HepG2 (cell line): ENCODE measurements at regions not wholly inside any gene's neighbourhood (a gene's known extent, or its start where the extent isn't known, plus 50 kb on each side); places are given as distances from the start of the nearest gene placed in this dataset.

Experiments
- ATAC-seq: fragments of 200-7000 bp; cut with Tn5 transposase; 3 replicates; pipeline ENCODE4 v1.9.1; 2020; ENCODE audit warnings: mild to moderate bottlenecking, moderate library complexity
- BruUV-seq: library from RNA; stranded (reverse); fragments of 400-500 nt; replicated peaks from 2 replicates; lab custom pipeline; 2021; lab: Mats Ljungman, UMichigan
- CTCF ChIA-PET: fragments of 300-600 bp; formaldehyde crosslinking; extraction: SDS; loops from one replicate; lab custom pipeline; 2021; ENCODE audit warnings: low total read pairs, inconsistent platforms, low intra/inter-chr PET ratio; lab: Yijun Ruan, JAX
- POLR2A ChIA-PET: fragments of 350-600 bp; sonication (Branson Sonifier 250); formaldehyde crosslinking; loops from one replicate; lab custom pipeline; 2020; ENCODE audit warnings: antibody characterized with exemption, inconsistent platforms; lab: Yijun Ruan, JAX
- DNase-seq: peaks from one replicate; pipeline ENCODE4 v3.0.0-alpha.2; 2015; ENCODE audit warnings: low spot score
- FAIRE-seq: peaks from 3 replicates; lab custom pipeline; 2011; peaks lifted over from hg19 to GRCh38; lab: Jason Lieb, UNC
- H2AFZ ChIP-seq: one replicate; pipeline ENCODE4 v1.6.1; 2011; ENCODE audit warnings: low read length, inconsistent platforms
- H3K27ac ChIP-seq: fragments of 300-600 bp; 3 replicates; pipeline ENCODE4 v1.8.0; 2011; ENCODE audit warnings: mixed run types, mild to moderate bottlenecking, mixed read lengths, low read length, inconsistent platforms; ENCODE audit not compliant: insufficient read depth; ENCODE audit errors: extremely low read length
- H3K27me3 ChIP-seq, 2 experiments: fragments of 200-600 bp in 1 of 2; 2 replicates in 1 of 2; 3 replicates in 1 of 2; pipeline versions ENCODE4 v1.6.0 to v1.8.0; 2011; ENCODE audit warnings: low read length in 2 of 2, mild to moderate bottlenecking in 2 of 2, moderate library complexity in 2 of 2, inconsistent platforms in 1 of 2; ENCODE audit not compliant: insufficient read depth in 2 of 2, control insufficient read depth in 1 of 2
- H3K36me3 ChIP-seq, 2 experiments: fragments of 200-600 bp in 1 of 2; replicated peaks in 1 of 2; 2 replicates in 1 of 2; 3 replicates in 1 of 2; pipeline versions ENCODE4 v1.5.1 to v1.8.0; 2011; ENCODE audit warnings: low read length in 2 of 2, inconsistent platforms in 1 of 2; ENCODE audit not compliant: insufficient read depth in 2 of 2, control insufficient read depth in 1 of 2
- H3K4me1 ChIP-seq: 2 replicates; pipeline ENCODE4 v1.5.1; 2012; ENCODE audit warnings: low read length, inconsistent platforms; ENCODE audit not compliant: insufficient read depth
- H3K4me2 ChIP-seq: 2 replicates; pipeline ENCODE4 v1.6.0; 2011; ENCODE audit warnings: low read depth, low read length, inconsistent platforms
- H3K4me3 ChIP-seq, 3 experiments: fragments of 200-600 bp in 1 of 3; sonication (generic), shearing (Covaris generic) in 1 of 3; replicated peaks in 1 of 3; 2 replicates each; pipeline ENCODE4 v1.5.1; 2011 to 2016; ENCODE audit warnings: low read length in 3 of 3, inconsistent platforms in 2 of 3, low read depth in 2 of 3, mild to moderate bottlenecking in 2 of 3, control low read depth in 1 of 3, mixed read lengths in 1 of 3; ENCODE audit not compliant: insufficient read depth in 1 of 3
- H3K79me2 ChIP-seq: one replicate; pipeline ENCODE4 v1.6.1; 2011; ENCODE audit warnings: low read length, inconsistent platforms; ENCODE audit not compliant: insufficient read depth
- H3K9ac ChIP-seq: 2 replicates; pipeline ENCODE4 v1.6.0; 2011; ENCODE audit warnings: mild to moderate bottlenecking, low read depth, low read length, inconsistent platforms; ENCODE audit not compliant: insufficient read depth
- H3K9me3 ChIP-seq: 2 replicates; pipeline ENCODE4 v1.5.1; 2012; ENCODE audit warnings: mild to moderate bottlenecking, low read length
- H4K20me1 ChIP-seq: 2 replicates; pipeline ENCODE4 v1.6.0; 2011; ENCODE audit warnings: inconsistent platforms, mild to moderate bottlenecking, low read length, moderate library complexity; ENCODE audit not compliant: insufficient read depth
- CC2D1A ChIP-seq: sonication (generic); formaldehyde crosslinking; IDR thresholded peaks from 2 replicates; pipeline ENCODE4 v1.8.1; 2023; ENCODE audit warnings: mild to moderate bottlenecking, missing genetic modification reagents
- GZF1 ChIP-seq: sonication (generic); formaldehyde crosslinking; IDR thresholded peaks from 2 replicates; pipeline ENCODE4 v1.5.1; 2020; ENCODE audit warnings: mild to moderate bottlenecking, missing genetic modification reagents
- MLLT10 ChIP-seq: sonication (generic); formaldehyde crosslinking; IDR thresholded peaks from 2 replicates; pipeline ENCODE4 v1.4.0; 2020; ENCODE audit warnings: missing genetic modification reagents
- NFKBIZ ChIP-seq: IDR thresholded peaks from 2 replicates; pipeline ENCODE4 v1.6.1; 2018; ENCODE audit warnings: missing genetic modification reagents, missing compliant biosample characterization
- PHF21A ChIP-seq: sonication (generic); formaldehyde crosslinking; IDR thresholded peaks from 2 replicates; pipeline ENCODE4 v1.5.0; 2020; ENCODE audit warnings: mild to moderate bottlenecking, missing genetic modification reagents
- SIN3A ChIP-seq: IDR thresholded peaks from 2 replicates; pipeline ENCODE4 v1.6.1; 2011; ENCODE audit warnings: low read depth, mild to moderate bottlenecking, control low read depth, low read length, borderline replicate concordance
- TCF12 ChIP-seq, 2 experiments: fragments of 450-650 bp in 1 of 2; sonication (generic) in 1 of 2; formaldehyde crosslinking in 1 of 2; IDR thresholded peaks; 2 replicates each; pipeline versions ENCODE4 v1.6.1 to v1.8.0; 2017 to 2022; ENCODE audit warnings: antibody characterized with exemption in 1 of 2, mild to moderate bottlenecking in 1 of 2, missing genetic modification reagents in 1 of 2, moderate library complexity in 1 of 2
- ZFX ChIP-seq: sonication (generic); formaldehyde crosslinking; IDR thresholded peaks from 2 replicates; pipeline ENCODE4 v1.4.0; 2020; ENCODE audit warnings: mild to moderate bottlenecking, low read depth, missing genetic modification reagents, moderate library complexity
- ZNF484 ChIP-seq: sonication (generic); formaldehyde crosslinking; IDR thresholded peaks from 2 replicates; pipeline ENCODE4 v1.5.1; 2020; ENCODE audit warnings: mild to moderate bottlenecking, low read depth, missing genetic modification reagents, borderline replicate concordance
- ZNF562 ChIP-seq: sonication (generic); formaldehyde crosslinking; IDR thresholded peaks from 2 replicates; pipeline ENCODE4 v1.8.0; 2022; ENCODE audit warnings: missing genetic modification reagents, borderline replicate concordance
- ZNF564 ChIP-seq: sonication (generic); formaldehyde crosslinking; IDR thresholded peaks from 2 replicates; pipeline ENCODE4 v1.8.1; 2023; ENCODE audit warnings: mild to moderate bottlenecking, missing genetic modification reagents
- ZNF598 ChIP-seq: sonication (generic); formaldehyde crosslinking; IDR thresholded peaks from 2 replicates; pipeline ENCODE4 v1.5.1; 2020; ENCODE audit warnings: mild to moderate bottlenecking, missing genetic modification reagents, borderline replicate concordance
- ZNF605 ChIP-seq: sonication (generic); formaldehyde crosslinking; IDR thresholded peaks from 2 replicates; pipeline ENCODE4 v1.8.0; 2022; ENCODE audit warnings: mild to moderate bottlenecking, missing genetic modification reagents
- ZNF672 ChIP-seq: sonication (generic); formaldehyde crosslinking; IDR thresholded peaks from 2 replicates; pipeline ENCODE4 v1.8.1; 2022; ENCODE audit warnings: missing genetic modification reagents
- in situ Hi-C: cut with HindIII; loops from 2 replicates; pipeline ENCODE4 v1.10.0; 2017; ENCODE audit warnings: low pct_unique_long_range_greater_than_20kb; ENCODE audit not compliant: extremely low pct_ligation_motif_present
- intact Hi-C: fragments of 100-400 bp; cut with micrococcal nuclease; formaldehyde crosslinking; loops from one replicate; pipeline ENCODE4 v1.10.0; 2022; ENCODE audit not compliant: unreplicated experiment
- TF ChIP-seq, protein P1 (sequence below): sonication (generic); formaldehyde crosslinking; IDR thresholded peaks from 2 replicates; pipeline ENCODE4 v1.4.0; 2020; ENCODE audit warnings: mild to moderate bottlenecking, missing genetic modification reagents
- TF ChIP-seq, protein P2 (sequence below): sonication (generic); formaldehyde crosslinking; IDR thresholded peaks from 2 replicates; pipeline ENCODE4 v1.4.0; 2020; ENCODE audit warnings: mild to moderate bottlenecking, missing genetic modification reagents
- TF ChIP-seq, protein P3 (sequence below): sonication (generic); formaldehyde crosslinking; IDR thresholded peaks from 2 replicates; pipeline ENCODE4 v1.5.0; 2020; ENCODE audit warnings: missing genetic modification reagents
- TF ChIP-seq, protein P4 (sequence below): sonication (generic); formaldehyde crosslinking; IDR thresholded peaks from 2 replicates; pipeline ENCODE4 v1.4.0; 2020; ENCODE audit warnings: missing genetic modification reagents

DNA sequence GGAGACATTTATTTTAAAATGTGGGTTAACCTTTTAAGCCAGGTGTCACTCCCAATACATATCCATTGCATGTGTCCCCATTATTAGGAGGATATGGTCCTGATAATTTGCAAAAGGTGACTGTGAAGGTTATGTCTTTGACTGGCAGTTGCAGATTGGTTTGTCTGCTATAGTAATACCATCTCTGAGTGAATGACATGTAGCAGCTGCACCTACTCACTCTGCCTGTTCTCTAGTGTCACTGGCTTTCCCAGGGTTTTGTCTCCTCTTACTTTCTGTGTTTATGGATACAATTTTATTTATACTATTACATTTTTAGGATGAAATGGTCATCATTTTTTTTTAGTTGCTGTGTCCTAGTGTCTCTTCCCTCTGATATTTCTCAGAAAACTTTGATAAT, 393.2 kb downstream of the C3orf38 start:
- H3K27me3 ChIP-seq, result no peaks in the 10 kb centered on the region
- H3K27ac ChIP-seq, result no peak overlapping the region
- H3K4me1 ChIP-seq, result no peaks in the 10 kb centered on the region
- H3K4me2 ChIP-seq, result no peak overlapping the region
- no peak overlapping the region for H3K4me3 ChIP-seq
- DNase-seq, result no peak
- no peak overlapping the region for H2AFZ ChIP-seq
- no TSS peak for BruUV-seq
- no peaks in the 10 kb centered on the region for H3K79me2 ChIP-seq
- in situ Hi-C loops (no loop called here), intact Hi-C loops (no loop called here)
- ChIA-PET POLR2A (no interaction called here), CTCF (no interaction called here)
- FAIRE-seq, result no peak
- no peak for ATAC-seq
- peaks cover 4% of the 10 kb centered on the region for H3K9me3 ChIP-seq
- no peak overlapping the region for H3K9ac ChIP-seq
- no peaks in the 10 kb centered on the region for H3K36me3 ChIP-seq
- no peaks in the 10 kb centered on the region for H4K20me1 ChIP-seq
- TF ChIP-seq ZNF564 (CRISPR knock-in tag) (no peak), ZNF598 (CRISPR knock-in tag) (no peak), ZNF484 (CRISPR knock-in tag) (no peak), ZFX (CRISPR knock-in tag) (no peak), PHF21A (CRISPR knock-in tag) (no peak), ZNF672 (CRISPR knock-in tag) (no peak), NFKBIZ (CRISPR knock-in tag) (no peak), ZNF605 (no peak), ZNF562 (CRISPR knock-in tag) (no peak), GZF1 (no peak), MLLT10 (CRISPR knock-in tag) (no peak), SIN3A (no peak), CC2D1A (CRISPR knock-in tag) (no peak), TCF12 (IDR thresholded peaks at IDR 0.05) (no peak), TCF12 (CRISPR knock-in tag; IDR thresholded peaks at IDR 0.05) (no peak)
- TF ChIP-seq, protein P1, sequence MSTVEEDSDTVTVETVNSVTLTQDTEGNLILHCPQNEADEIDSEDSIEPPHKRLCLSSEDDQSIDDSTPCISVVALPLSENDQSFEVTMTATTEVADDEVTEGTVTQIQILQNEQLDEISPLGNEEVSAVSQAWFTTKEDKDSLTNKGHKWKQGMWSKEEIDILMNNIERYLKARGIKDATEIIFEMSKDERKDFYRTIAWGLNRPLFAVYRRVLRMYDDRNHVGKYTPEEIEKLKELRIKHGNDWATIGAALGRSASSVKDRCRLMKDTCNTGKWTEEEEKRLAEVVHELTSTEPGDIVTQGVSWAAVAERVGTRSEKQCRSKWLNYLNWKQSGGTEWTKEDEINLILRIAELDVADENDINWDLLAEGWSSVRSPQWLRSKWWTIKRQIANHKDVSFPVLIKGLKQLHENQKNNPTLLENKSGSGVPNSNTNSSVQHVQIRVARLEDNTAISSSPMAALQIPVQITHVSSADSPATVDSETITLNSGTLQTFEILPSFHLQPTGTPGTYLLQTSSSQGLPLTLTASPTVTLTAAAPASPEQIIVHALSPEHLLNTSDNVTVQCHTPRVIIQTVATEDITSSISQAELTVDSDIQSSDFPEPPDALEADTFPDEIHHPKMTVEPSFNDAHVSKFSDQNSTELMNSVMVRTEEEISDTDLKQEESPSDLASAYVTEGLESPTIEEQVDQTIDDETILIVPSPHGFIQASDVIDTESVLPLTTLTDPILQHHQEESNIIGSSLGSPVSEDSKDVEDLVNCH, result no peak
- TF ChIP-seq, protein P2, sequence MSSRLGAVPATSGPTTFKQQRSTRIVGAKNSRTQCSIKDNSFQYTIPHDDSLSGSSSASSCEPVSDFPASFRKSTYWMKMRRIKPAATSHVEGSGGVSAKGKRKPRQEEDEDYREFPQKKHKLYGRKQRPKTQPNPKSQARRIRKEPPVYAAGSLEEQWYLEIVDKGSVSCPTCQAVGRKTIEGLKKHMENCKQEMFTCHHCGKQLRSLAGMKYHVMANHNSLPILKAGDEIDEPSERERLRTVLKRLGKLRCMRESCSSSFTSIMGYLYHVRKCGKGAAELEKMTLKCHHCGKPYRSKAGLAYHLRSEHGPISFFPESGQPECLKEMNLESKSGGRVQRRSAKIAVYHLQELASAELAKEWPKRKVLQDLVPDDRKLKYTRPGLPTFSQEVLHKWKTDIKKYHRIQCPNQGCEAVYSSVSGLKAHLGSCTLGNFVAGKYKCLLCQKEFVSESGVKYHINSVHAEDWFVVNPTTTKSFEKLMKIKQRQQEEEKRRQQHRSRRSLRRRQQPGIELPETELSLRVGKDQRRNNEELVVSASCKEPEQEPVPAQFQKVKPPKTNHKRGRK (CRISPR knock-in tag), result no peak
- TF ChIP-seq, protein P3, sequence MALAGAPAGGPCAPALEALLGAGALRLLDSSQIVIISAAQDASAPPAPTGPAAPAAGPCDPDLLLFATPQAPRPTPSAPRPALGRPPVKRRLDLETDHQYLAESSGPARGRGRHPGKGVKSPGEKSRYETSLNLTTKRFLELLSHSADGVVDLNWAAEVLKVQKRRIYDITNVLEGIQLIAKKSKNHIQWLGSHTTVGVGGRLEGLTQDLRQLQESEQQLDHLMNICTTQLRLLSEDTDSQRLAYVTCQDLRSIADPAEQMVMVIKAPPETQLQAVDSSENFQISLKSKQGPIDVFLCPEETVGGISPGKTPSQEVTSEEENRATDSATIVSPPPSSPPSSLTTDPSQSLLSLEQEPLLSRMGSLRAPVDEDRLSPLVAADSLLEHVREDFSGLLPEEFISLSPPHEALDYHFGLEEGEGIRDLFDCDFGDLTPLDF (CRISPR knock-in tag), result no peak
- TF ChIP-seq, protein P4, sequence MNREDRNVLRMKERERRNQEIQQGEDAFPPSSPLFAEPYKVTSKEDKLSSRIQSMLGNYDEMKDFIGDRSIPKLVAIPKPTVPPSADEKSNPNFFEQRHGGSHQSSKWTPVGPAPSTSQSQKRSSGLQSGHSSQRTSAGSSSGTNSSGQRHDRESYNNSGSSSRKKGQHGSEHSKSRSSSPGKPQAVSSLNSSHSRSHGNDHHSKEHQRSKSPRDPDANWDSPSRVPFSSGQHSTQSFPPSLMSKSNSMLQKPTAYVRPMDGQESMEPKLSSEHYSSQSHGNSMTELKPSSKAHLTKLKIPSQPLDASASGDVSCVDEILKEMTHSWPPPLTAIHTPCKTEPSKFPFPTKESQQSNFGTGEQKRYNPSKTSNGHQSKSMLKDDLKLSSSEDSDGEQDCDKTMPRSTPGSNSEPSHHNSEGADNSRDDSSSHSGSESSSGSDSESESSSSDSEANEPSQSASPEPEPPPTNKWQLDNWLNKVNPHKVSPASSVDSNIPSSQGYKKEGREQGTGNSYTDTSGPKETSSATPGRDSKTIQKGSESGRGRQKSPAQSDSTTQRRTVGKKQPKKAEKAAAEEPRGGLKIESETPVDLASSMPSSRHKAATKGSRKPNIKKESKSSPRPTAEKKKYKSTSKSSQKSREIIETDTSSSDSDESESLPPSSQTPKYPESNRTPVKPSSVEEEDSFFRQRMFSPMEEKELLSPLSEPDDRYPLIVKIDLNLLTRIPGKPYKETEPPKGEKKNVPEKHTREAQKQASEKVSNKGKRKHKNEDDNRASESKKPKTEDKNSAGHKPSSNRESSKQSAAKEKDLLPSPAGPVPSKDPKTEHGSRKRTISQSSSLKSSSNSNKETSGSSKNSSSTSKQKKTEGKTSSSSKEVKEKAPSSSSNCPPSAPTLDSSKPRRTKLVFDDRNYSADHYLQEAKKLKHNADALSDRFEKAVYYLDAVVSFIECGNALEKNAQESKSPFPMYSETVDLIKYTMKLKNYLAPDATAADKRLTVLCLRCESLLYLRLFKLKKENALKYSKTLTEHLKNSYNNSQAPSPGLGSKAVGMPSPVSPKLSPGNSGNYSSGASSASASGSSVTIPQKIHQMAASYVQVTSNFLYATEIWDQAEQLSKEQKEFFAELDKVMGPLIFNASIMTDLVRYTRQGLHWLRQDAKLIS, result no peak
